H9 (cell line): ENCODE measurements at regions not wholly inside any gene's neighbourhood (a gene's known extent, or its start where the extent isn't known, plus 50 kb on each side); places are given as distances from the start of the nearest gene placed in this dataset.

Experiments
- DNase-seq: peaks from one replicate; pipeline ENCODE4 v3.0.0-alpha.2; 2017
- H2AFZ ChIP-seq: one replicate; pipeline ENCODE4 v1.6.1; 2013; ENCODE audit warnings: mild to moderate bottlenecking, low read length, control low read depth, moderate library complexity
- H2AK5ac ChIP-seq: 2 replicates; pipeline ENCODE4 v1.6.1; 2013; ENCODE audit warnings: low read length, control low read depth, mixed read lengths; ENCODE audit not compliant: insufficient read length
- H2BK120ac ChIP-seq: one replicate; pipeline ENCODE4 v1.6.1; 2013; ENCODE audit warnings: low read depth, mild to moderate bottlenecking, low read length, control low read depth, inconsistent platforms; ENCODE audit not compliant: poor library complexity, severe bottlenecking
- H2BK12ac ChIP-seq: 2 replicates; pipeline ENCODE4 v1.6.1; 2013; ENCODE audit warnings: low read length, control low read depth, mixed read lengths, low read depth; ENCODE audit not compliant: insufficient read length
- H2BK15ac ChIP-seq: 2 replicates; pipeline ENCODE4 v1.6.1; 2013; ENCODE audit warnings: low read depth, low read length, control low read depth
- H2BK20ac ChIP-seq: one replicate; pipeline ENCODE4 v1.6.1; 2013; ENCODE audit warnings: low read depth, mild to moderate bottlenecking, low read length, control low read depth, inconsistent platforms; ENCODE audit not compliant: poor library complexity, severe bottlenecking
- H2BK5ac ChIP-seq: 2 replicates; pipeline ENCODE4 v1.6.1; 2013; ENCODE audit warnings: low read length, control low read depth, mixed read lengths; ENCODE audit not compliant: insufficient read length
- H3K14ac ChIP-seq: 2 replicates; pipeline ENCODE4 v1.6.1; 2013; ENCODE audit warnings: low read length, control low read depth; ENCODE audit not compliant: insufficient read depth
- H3K18ac ChIP-seq: 2 replicates; pipeline ENCODE4 v1.6.1; 2013; ENCODE audit warnings: low read depth, mild to moderate bottlenecking, mixed read lengths, low read length, control low read depth; ENCODE audit not compliant: insufficient read length
- H3K23ac ChIP-seq: 2 replicates; pipeline ENCODE4 v1.6.1; 2013; ENCODE audit warnings: low read length, control low read depth, mixed read lengths, low read depth; ENCODE audit not compliant: insufficient read length
- H3K23me2 ChIP-seq: 2 replicates; pipeline ENCODE4 v1.6.1; 2013; ENCODE audit warnings: low read depth, mild to moderate bottlenecking, mixed read lengths, low read length, control low read depth; ENCODE audit not compliant: insufficient read length, poor library complexity, severe bottlenecking
- H3K27ac ChIP-seq: 2 replicates; pipeline ENCODE4 v1.5.1; 2013; ENCODE audit warnings: low read length, control low read depth, mixed read lengths, low read depth; ENCODE audit not compliant: insufficient read length
- H3K27me3 ChIP-seq: 2 replicates; pipeline ENCODE4 v1.6.1; 2013; ENCODE audit warnings: low read length, control low read depth, inconsistent platforms; ENCODE audit not compliant: insufficient read depth
- H3K4ac ChIP-seq: 2 replicates; pipeline ENCODE4 v1.6.1; 2013; ENCODE audit warnings: low read depth, mild to moderate bottlenecking, control low read depth, inconsistent platforms, low read length, moderate library complexity
- H3K4me1 ChIP-seq: 2 replicates; pipeline ENCODE4 v1.6.1; 2013; ENCODE audit warnings: low read length, control low read depth, inconsistent platforms; ENCODE audit not compliant: insufficient read depth
- H3K4me2 ChIP-seq: 2 replicates; pipeline ENCODE4 v1.6.1; 2013; ENCODE audit warnings: low read length, control low read depth, mixed read lengths; ENCODE audit not compliant: insufficient read length, insufficient read depth
- H3K56ac ChIP-seq: 2 replicates; pipeline ENCODE4 v1.6.1; 2013; ENCODE audit warnings: low read depth, mild to moderate bottlenecking, mixed read lengths, low read length, control low read depth; ENCODE audit not compliant: insufficient read length
- H3K79me1 ChIP-seq: 2 replicates; pipeline ENCODE4 v1.6.1; 2013; ENCODE audit warnings: low read depth, mild to moderate bottlenecking, moderate library complexity, low read length, control low read depth, inconsistent platforms; ENCODE audit not compliant: insufficient read depth, poor library complexity, severe bottlenecking
- H3K79me2 ChIP-seq: 2 replicates; pipeline ENCODE4 v1.6.1; 2013; ENCODE audit warnings: low read length, control low read depth, inconsistent platforms; ENCODE audit not compliant: insufficient read depth
- H3K9ac ChIP-seq: 2 replicates; pipeline ENCODE4 v1.6.1; 2013; ENCODE audit warnings: low read length, control low read depth, mixed read lengths; ENCODE audit not compliant: insufficient read length; ENCODE audit errors: extremely low read depth
- H3K9me3 ChIP-seq: one replicate; pipeline ENCODE4 v1.6.1; 2013; ENCODE audit warnings: low read depth, low read length, inconsistent platforms; ENCODE audit not compliant: control insufficient read depth
- H3T11ph ChIP-seq: one replicate; pipeline ENCODE4 v1.6.1; 2013; ENCODE audit warnings: mild to moderate bottlenecking, low read length, control low read depth, inconsistent platforms
- H4K20me1 ChIP-seq: one replicate; pipeline ENCODE4 v1.6.1; 2013; ENCODE audit not compliant: control insufficient read depth, insufficient read length, insufficient read depth
- H4K5ac ChIP-seq: 2 replicates; pipeline ENCODE4 v1.6.1; 2013; ENCODE audit warnings: low read depth, mild to moderate bottlenecking, mixed read lengths, low read length, control low read depth; ENCODE audit not compliant: insufficient read length
- H4K8ac ChIP-seq: replicated peaks from 2 replicates; pipeline ENCODE4 v1.6.1; 2013; ENCODE audit warnings: low read length, control low read depth, mixed read lengths, low read depth; ENCODE audit not compliant: insufficient read length
- H4K91ac ChIP-seq: 2 replicates; pipeline ENCODE4 v1.6.1; 2013; ENCODE audit warnings: low read depth, mild to moderate bottlenecking, moderate library complexity, mixed read lengths, low read length, control low read depth; ENCODE audit not compliant: insufficient read length
- H3K27ac Mint-ChIP-seq, 3 experiments: 2 replicates in 2 of 3; 3 replicates in 1 of 3; pipeline ENCODE4 v1.8.0; 2020 to 2021; ENCODE audit warnings: mixed read lengths in 3 of 3, mild to moderate bottlenecking in 1 of 3, moderate library complexity in 1 of 3
- H3K27me3 Mint-ChIP-seq: 2 replicates; pipeline ENCODE4 v1.8.0; 2021; ENCODE audit warnings: low read depth, mild to moderate bottlenecking, moderate library complexity, mixed read lengths
- H3K36me3 Mint-ChIP-seq, 3 experiments: 2 replicates in 2 of 3; 3 replicates in 1 of 3; pipeline ENCODE4 v1.8.0; 2020 to 2021; ENCODE audit warnings: low read depth in 3 of 3, mixed read lengths in 3 of 3; ENCODE audit not compliant: insufficient read depth in 1 of 3
- H3K4me1 Mint-ChIP-seq, 2 experiments: 2 replicates each; pipeline ENCODE4 v1.8.0; 2020; ENCODE audit warnings: mixed read lengths in 2 of 2
- H3K4me3 Mint-ChIP-seq, 2 experiments: 2 replicates in 1 of 2; 3 replicates in 1 of 2; pipeline ENCODE4 v1.8.0; 2020 to 2021; ENCODE audit warnings: mild to moderate bottlenecking in 2 of 2, mixed read lengths in 2 of 2, moderate library complexity in 1 of 2
- H3K9me3 Mint-ChIP-seq, 2 experiments: 2 replicates in 1 of 2; 3 replicates in 1 of 2; pipeline ENCODE4 v1.8.0; 2020; ENCODE audit warnings: mild to moderate bottlenecking in 2 of 2, mixed read lengths in 2 of 2, moderate library complexity in 1 of 2
- CTCF ChIP-seq: fragments of 200-600 bp; sonication (generic); conservative IDR thresholded peaks from 3 replicates; pipeline ENCODE4 v1.8.0; 2021; ENCODE audit warnings: antibody characterized with exemption, mild to moderate bottlenecking
- WGBS: extraction: QIAGEN DNeasy Blood & Tissue Kit; methylation state at CpG from one replicate; pipeline ENCODE4 v1.1.7; 2013; ENCODE audit warnings: missing lambda C conversion rate, low lambda C conversion rate, mixed read lengths; ENCODE audit not compliant: insufficient read length; ENCODE audit errors: extremely low coverage; 5-methylcytosine and 5-hydroxymethylcytosine counted together

- Mint-ChIP-seq H3K27me3 (peaks cover 25% of the 10 kb centered on the region), H3K9me3 (no peaks in the 10 kb centered on the region), H3K4me1 (peaks cover 0 to 7% of the 10 kb centered on the region in 2 experiments; a peak in 1 of 4 replicates), H3K4me3 (no peak overlapping the region), H3K27ac (no peak overlapping the region), H3K36me3 (no peaks in the 10 kb centered on the region)
- H3T11ph ChIP-seq = no peak overlapping the region
- no peak overlapping the region for H3K9ac ChIP-seq
- H3K56ac ChIP-seq = no peak overlapping the region
- H2BK20ac ChIP-seq = no peak overlapping the region
- H3K23ac ChIP-seq = no peak overlapping the region
- H2AK5ac ChIP-seq = no peak overlapping the region
- H2BK120ac ChIP-seq = no peak overlapping the region
- no peak overlapping the region for H4K91ac ChIP-seq
- no peaks in the 10 kb centered on the region for H3K79me2 ChIP-seq
- no peak overlapping the region for H3K4me2 ChIP-seq
- H3K23me2 ChIP-seq = no peaks in the 10 kb centered on the region
- H2BK15ac ChIP-seq = no peak overlapping the region
- no peak for DNase-seq
- H2BK12ac ChIP-seq = no peak overlapping the region
- H3K27ac ChIP-seq = no peak overlapping the region
- no peak overlapping the region for H3K4ac ChIP-seq
- H3K9me3 ChIP-seq = no peaks in the 10 kb centered on the region
- H3K79me1 ChIP-seq = no peaks in the 10 kb centered on the region
- H3K14ac ChIP-seq = no peak overlapping the region
- WGBS = no CpG with 5 or more reads among the region's 3 CpGs
- H4K5ac ChIP-seq = no peak overlapping the region
- no peak overlapping the region for H2BK5ac ChIP-seq
- no peaks in the 10 kb centered on the region for H3K27me3 ChIP-seq
- H4K8ac ChIP-seq = no peak overlapping the region
- H3K4me1 ChIP-seq = no peaks in the 10 kb centered on the region
- H3K18ac ChIP-seq = no peak overlapping the region
- H2AFZ ChIP-seq = no peak overlapping the region
- H4K20me1 ChIP-seq = no peaks in the 10 kb centered on the region
- no peak for TF ChIP-seq CTCF
These were observed 64.0 kb upstream of the ANKRD1 start for GRCh38 chr10:90984898-90985297.
